SK-N-SH (cell line): ENCODE measurements at regions not wholly inside any gene's neighbourhood (a gene's known extent, or its start where the extent isn't known, plus 50 kb on each side); places are given as distances from the start of the nearest gene placed in this dataset.

Source experiments
- CTCF ChIA-PET: fragments of 300-600, 350-600 bp; formaldehyde crosslinking; extraction: SDS; loops from one replicate; lab custom pipeline; 2021; lab: Yijun Ruan, JAX
- POLR2A ChIA-PET: fragments of 350-600 bp; sonication (Branson Sonifier 250); formaldehyde crosslinking; extraction: SDS; loops from one replicate; lab custom pipeline; 2020; ENCODE audit warnings: antibody characterized with exemption, inconsistent platforms; lab: Yijun Ruan, JAX
- DNase-seq: peaks from one replicate; pipeline ENCODE4 v3.0.0; 2012
- H2AFZ ChIP-seq: fragments of 200-600 bp; sonication (generic); 2 replicates; pipeline ENCODE4 v1.8.1; 2016; ENCODE audit warnings: antibody characterized with exemption, mild to moderate bottlenecking, low read depth
- H3F3A ChIP-seq: fragments of 200-600 bp; sonication (generic); replicated peaks from 2 replicates; pipeline ENCODE3; 2016; ENCODE audit warnings: antibody characterized with exemption, mild to moderate bottlenecking; ENCODE audit not compliant: insufficient read depth
- H3K27ac ChIP-seq, 2 experiments: fragments of 200-500 bp in 1 of 2; fragments of 200-600 bp in 1 of 2; sonication (Bioruptor generic) in 1 of 2; sonication (generic), shearing (Covaris generic) in 1 of 2; 2 replicates each; pipeline versions ENCODE4 v1.5.1 to v1.6.1; 2014 to 2016; ENCODE audit warnings: low read depth in 2 of 2, inconsistent platforms in 1 of 2, low read length in 1 of 2, mild to moderate bottlenecking in 1 of 2, mixed read lengths in 1 of 2
- H3K27me3 ChIP-seq: fragments of 200-600 bp; sonication (generic), shearing (Covaris generic); 2 replicates; pipeline ENCODE4 v1.6.1; 2016; ENCODE audit warnings: mixed run types; ENCODE audit not compliant: insufficient read depth
- H3K36me3 ChIP-seq, 2 experiments: fragments of 200-500 bp in 1 of 2; fragments of 200-600 bp in 1 of 2; sonication (Bioruptor generic) in 1 of 2; sonication (generic) in 1 of 2; replicated peaks in 1 of 2; 2 replicates each; pipeline versions ENCODE3 to v1.5.1; 2014 to 2016; ENCODE audit warnings: low read length in 1 of 2, mild to moderate bottlenecking in 1 of 2; ENCODE audit not compliant: insufficient read depth in 2 of 2, control insufficient read depth in 1 of 2
- H3K4me1 ChIP-seq, 2 experiments: fragments of 200-500 bp in 1 of 2; fragments of 200-600 bp in 1 of 2; sonication (Bioruptor generic) in 1 of 2; sonication (generic), shearing (Covaris generic) in 1 of 2; 2 replicates each; pipeline versions ENCODE4 v1.5.1 to v1.6.1; 2014 to 2016; ENCODE audit warnings: low read depth in 1 of 2, low read length in 1 of 2, mixed run types in 1 of 2; ENCODE audit not compliant: insufficient read depth in 2 of 2, control insufficient read depth in 1 of 2
- H3K4me2 ChIP-seq: fragments of 200-600 bp; sonication (generic), shearing (Covaris generic); 2 replicates; pipeline ENCODE4 v1.6.1; 2017; ENCODE audit warnings: mixed run types
- H3K4me3 ChIP-seq, 2 experiments: fragments of 200-500 bp in 1 of 2; fragments of 200-600 bp in 1 of 2; sonication (Bioruptor generic) in 1 of 2; sonication (generic), shearing (Covaris generic) in 1 of 2; 2 replicates each; pipeline versions ENCODE4 v1.5.1 to v1.8.1; 2014 to 2016; ENCODE audit warnings: low read depth in 2 of 2, inconsistent platforms in 1 of 2, low read length in 1 of 2, mild to moderate bottlenecking in 1 of 2, mixed read lengths in 1 of 2, moderate library complexity in 1 of 2
- H3K79me2 ChIP-seq: fragments of 200-600 bp; sonication (generic); 2 replicates; pipeline ENCODE4 v1.8.1; 2017; ENCODE audit warnings: mild to moderate bottlenecking; ENCODE audit not compliant: insufficient read depth
- H3K9ac ChIP-seq: fragments of 200-600 bp; sonication (generic); 2 replicates; pipeline ENCODE4 v1.6.1; 2017; ENCODE audit warnings: mixed run types
- H3K9me2 ChIP-seq: fragments of 200-600 bp; sonication (generic); 2 replicates; pipeline ENCODE4 v1.6.1; 2017; ENCODE audit warnings: mixed run types
- H3K9me3 ChIP-seq: fragments of 200-600 bp; sonication (generic); 2 replicates; pipeline ENCODE4 v1.6.1; 2017; ENCODE audit warnings: mixed run types, mild to moderate bottlenecking, moderate library complexity
- H4K20me1 ChIP-seq: fragments of 200-600 bp; sonication (generic); 2 replicates; pipeline ENCODE4 v1.6.1; 2017; ENCODE audit warnings: mild to moderate bottlenecking, mixed run types; ENCODE audit not compliant: insufficient read depth
- ELF1 ChIP-seq: IDR thresholded peaks from 2 replicates; pipeline ENCODE4 v1.4.0; 2012
- EP300 ChIP-seq, 2 experiments: IDR thresholded peaks; 2 replicates each; pipeline versions ENCODE4 v1.4.0 to v1.6.1; 2012; ENCODE audit warnings: borderline replicate concordance in 1 of 2, low read depth in 1 of 2, low read length in 1 of 2
- FOXJ3 ChIP-seq: sonication (generic); formaldehyde crosslinking; IDR thresholded peaks from 2 replicates; pipeline ENCODE4 v1.5.1; 2020; ENCODE audit warnings: mild to moderate bottlenecking, missing genetic modification reagents
- GATA2 ChIP-seq: sonication (generic); formaldehyde crosslinking; IDR thresholded peaks from 2 replicates; pipeline ENCODE4 v1.5.0; 2020; ENCODE audit warnings: mild to moderate bottlenecking, missing genetic modification reagents
- MXI1 ChIP-seq: IDR thresholded peaks from 2 replicates; pipeline ENCODE4 v1.6.1; 2012; ENCODE audit warnings: mild to moderate bottlenecking, low read depth, low read length, improper control_type of control experiment
- RXRA ChIP-seq: IDR thresholded peaks from 2 replicates; pipeline ENCODE4 v1.4.0; 2012; ENCODE audit warnings: low read depth, mild to moderate bottlenecking, borderline replicate concordance
- YY1 ChIP-seq: IDR thresholded peaks from 2 replicates; pipeline ENCODE4 v1.4.0; 2012; ENCODE audit warnings: low read depth, mild to moderate bottlenecking
- WGBS: methylation state at CpG from one replicate; pipeline ENCODE4 v1.1.6; 2017; ENCODE audit warnings: low lambda C conversion rate; 5-methylcytosine and 5-hydroxymethylcytosine counted together
- TF ChIP-seq, protein P1 (sequence below): fragments of 150-350 bp; IDR thresholded peaks from 2 replicates; pipeline ENCODE4 v1.6.1; 2017; ENCODE audit warnings: antibody characterized with exemption, low read length, low read depth, borderline replicate concordance
- TF ChIP-seq, protein P2 (sequence below): IDR thresholded peaks from 2 replicates; pipeline ENCODE4; 2012
- TF ChIP-seq, protein P3 (sequence below): fragments of 150-350 bp; IDR thresholded peaks from 2 replicates; pipeline ENCODE4 v1.6.1; 2016; ENCODE audit warnings: mild to moderate bottlenecking, low read depth, low read length

DNA sequence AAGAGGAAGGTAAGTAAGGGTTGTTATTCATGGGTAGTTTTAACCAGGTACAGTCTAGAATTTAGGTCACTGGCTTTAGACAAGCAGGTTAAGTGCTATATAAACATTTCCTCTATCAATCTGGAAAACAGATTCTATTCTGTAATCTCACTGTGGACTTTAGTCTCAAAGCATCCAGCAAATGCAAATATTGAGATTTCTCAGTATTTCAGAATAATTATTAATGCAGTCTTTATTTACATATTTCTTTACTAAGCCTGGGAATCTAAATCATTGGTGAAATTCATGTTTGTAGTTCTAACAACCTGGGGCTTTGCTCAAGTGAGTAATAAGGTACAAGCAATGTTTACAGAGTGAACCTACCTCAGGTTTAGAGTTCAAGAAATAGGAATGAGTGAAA is 61.9 kb downstream of the SLC41A2 start:
- H3K27ac ChIP-seq, result no peak overlapping the region
- H3K79me2 ChIP-seq, result no peaks in the 10 kb centered on the region
- no peaks in the 10 kb centered on the region for H3K9me3 ChIP-seq
- H3F3A ChIP-seq, result peaks cover 7% of the 10 kb centered on the region
- no peak overlapping the region for H2AFZ ChIP-seq
- H3K4me1 ChIP-seq, result no peaks in the 10 kb centered on the region
- H3K4me2 ChIP-seq, result no peak overlapping the region
- no peaks in the 10 kb centered on the region for H4K20me1 ChIP-seq
- ChIA-PET CTCF (interaction anchor here (1.4 kb wide), 1 partner anchor 514 kb away, joined by 4 read pairs; no protein-coding TSS in a partner anchor), POLR2A (no interaction called here)
- H3K9ac ChIP-seq, result no peak overlapping the region
- H3K27me3 ChIP-seq, result no peaks in the 10 kb centered on the region
- no peaks in the 10 kb centered on the region for H3K9me2 ChIP-seq
- TF ChIP-seq EP300 (IDR thresholded peaks at IDR 0.05; ENCODE audit: borderline replicate concordance in 1 of 2, low read depth in 1 of 2, low read length in 1 of 2) (no peak), RXRA (no peak), YY1 (no peak), GATA2 (no peak), ELF1 (no peak), FOXJ3 (CRISPR knock-in tag) (no peak)
- TF ChIP-seq, protein P1, sequence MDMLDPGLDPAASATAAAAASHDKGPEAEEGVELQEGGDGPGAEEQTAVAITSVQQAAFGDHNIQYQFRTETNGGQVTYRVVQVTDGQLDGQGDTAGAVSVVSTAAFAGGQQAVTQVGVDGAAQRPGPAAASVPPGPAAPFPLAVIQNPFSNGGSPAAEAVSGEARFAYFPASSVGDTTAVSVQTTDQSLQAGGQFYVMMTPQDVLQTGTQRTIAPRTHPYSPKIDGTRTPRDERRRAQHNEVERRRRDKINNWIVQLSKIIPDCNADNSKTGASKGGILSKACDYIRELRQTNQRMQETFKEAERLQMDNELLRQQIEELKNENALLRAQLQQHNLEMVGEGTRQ, result no peak
- TF ChIP-seq, protein P2, sequence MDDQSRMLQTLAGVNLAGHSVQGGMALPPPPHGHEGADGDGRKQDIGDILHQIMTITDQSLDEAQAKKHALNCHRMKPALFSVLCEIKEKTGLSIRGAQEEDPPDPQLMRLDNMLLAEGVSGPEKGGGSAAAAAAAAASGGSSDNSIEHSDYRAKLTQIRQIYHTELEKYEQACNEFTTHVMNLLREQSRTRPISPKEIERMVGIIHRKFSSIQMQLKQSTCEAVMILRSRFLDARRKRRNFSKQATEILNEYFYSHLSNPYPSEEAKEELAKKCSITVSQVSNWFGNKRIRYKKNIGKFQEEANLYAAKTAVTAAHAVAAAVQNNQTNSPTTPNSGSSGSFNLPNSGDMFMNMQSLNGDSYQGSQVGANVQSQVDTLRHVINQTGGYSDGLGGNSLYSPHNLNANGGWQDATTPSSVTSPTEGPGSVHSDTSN, result no peak
- TF ChIP-seq, protein P3, sequence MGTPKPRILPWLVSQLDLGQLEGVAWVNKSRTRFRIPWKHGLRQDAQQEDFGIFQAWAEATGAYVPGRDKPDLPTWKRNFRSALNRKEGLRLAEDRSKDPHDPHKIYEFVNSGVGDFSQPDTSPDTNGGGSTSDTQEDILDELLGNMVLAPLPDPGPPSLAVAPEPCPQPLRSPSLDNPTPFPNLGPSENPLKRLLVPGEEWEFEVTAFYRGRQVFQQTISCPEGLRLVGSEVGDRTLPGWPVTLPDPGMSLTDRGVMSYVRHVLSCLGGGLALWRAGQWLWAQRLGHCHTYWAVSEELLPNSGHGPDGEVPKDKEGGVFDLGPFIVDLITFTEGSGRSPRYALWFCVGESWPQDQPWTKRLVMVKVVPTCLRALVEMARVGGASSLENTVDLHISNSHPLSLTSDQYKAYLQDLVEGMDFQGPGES, result no peak
- DNase-seq, result no peak
- no peak overlapping the region for H3K4me3 ChIP-seq
- H3K36me3 ChIP-seq, result peaks cover 0 to 3% of the 10 kb centered on the region in 2 experiments

DNA sequence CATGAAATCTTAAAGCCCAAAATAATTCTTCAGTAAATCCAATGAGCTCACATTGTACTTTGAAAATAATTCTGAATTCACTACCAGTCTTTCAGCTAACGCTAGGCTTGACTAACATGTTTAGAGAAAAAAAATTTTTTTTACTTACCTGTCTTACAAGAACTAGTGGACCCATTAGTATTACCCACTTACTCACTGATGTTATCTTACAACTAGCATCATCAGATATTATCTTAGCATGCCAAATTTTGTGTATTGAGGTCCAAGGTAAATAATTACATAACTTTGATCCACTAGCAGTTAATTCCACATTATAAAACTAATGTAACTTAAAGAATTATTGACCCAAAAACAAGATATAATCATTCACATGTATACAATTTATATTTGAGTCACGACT is 62.7 kb downstream of the SLC41A2 start:
- Histone ChIP-seq H3K36me3 (peaks cover 0 to 3% of the 10 kb centered on the region in 2 experiments), H3K9me2 (no peaks in the 10 kb centered on the region), H3K27me3 (no peaks in the 10 kb centered on the region), H3K27ac (no peak overlapping the region), H3K79me2 (no peaks in the 10 kb centered on the region), H2AFZ (no peak overlapping the region), H3K9ac (no peak overlapping the region), H3F3A (peaks cover 7% of the 10 kb centered on the region), H4K20me1 (no peaks in the 10 kb centered on the region), H3K4me1 (no peaks in the 10 kb centered on the region)
- DNase-seq, result no peak
- CTCF ChIA-PET, result interaction anchor here (1.4 to 1.6 kb wide), 2 partner anchors 16 to 514 kb away, joined by 3 to 4 read pairs; no protein-coding TSS in a partner anchor
- POLR2A ChIA-PET, result no interaction called here
- TF ChIP-seq MXI1, result no peak
- TF ChIP-seq, all 33 proteins: peak for 0
- H3K4me3 ChIP-seq, result no peak overlapping the region
- no peak overlapping the region for H3K4me2 ChIP-seq
- WGBS, result 70% methylated on average over 2 of the region's 2 CpGs
- H3K9me3 ChIP-seq, result no peaks in the 10 kb centered on the region
